Activated CD8-positive, alpha-beta memory T cell treated with anti-CD3 and anti-CD28 coated beads for 4 hours (primary cell): ENCODE measurements at regions not wholly inside any gene's neighbourhood (a gene's known extent, or its start where the extent isn't known, plus 50 kb on each side); places are given as distances from the start of the nearest gene placed in this dataset.
"Not testable (repeated sequence)": the region's sequence is repeated elsewhere in the genome, so short reads cannot be mapped to it uniquely, and the experiment has no call there.

ENCODE experiments used
- DNase-seq, 2 donors: peaks; one replicate each; pipeline ENCODE4 v3.0.0-alpha.2; 2020; ENCODE audit warnings: low read depth in 2 of 2

GRCh38 chr13:88235441-88235840, 564.3 kb downstream of the SLITRK5 start:
- DNase-seq = no peak

DNA sequence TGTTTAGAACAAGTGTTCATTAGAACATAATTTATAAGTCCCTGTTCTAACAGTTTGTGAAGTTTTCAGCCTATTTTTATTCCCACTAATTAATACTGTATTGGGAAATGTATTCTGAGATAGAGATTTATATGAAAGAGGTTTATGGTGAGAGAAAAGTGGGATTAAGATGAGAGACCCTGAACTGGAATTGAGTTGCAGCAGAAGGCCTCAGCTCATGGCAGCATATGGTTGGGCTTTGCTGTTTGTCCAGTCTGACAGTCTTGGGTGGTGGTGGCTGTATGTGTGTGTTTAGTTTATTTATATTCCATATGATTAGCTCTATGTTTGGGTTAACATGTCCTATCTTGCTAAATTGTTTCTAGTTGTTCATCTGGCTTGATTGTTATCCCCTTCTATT, 575.1 kb downstream of the SLITRK5 start:
- no peak for DNase-seq

DNA sequence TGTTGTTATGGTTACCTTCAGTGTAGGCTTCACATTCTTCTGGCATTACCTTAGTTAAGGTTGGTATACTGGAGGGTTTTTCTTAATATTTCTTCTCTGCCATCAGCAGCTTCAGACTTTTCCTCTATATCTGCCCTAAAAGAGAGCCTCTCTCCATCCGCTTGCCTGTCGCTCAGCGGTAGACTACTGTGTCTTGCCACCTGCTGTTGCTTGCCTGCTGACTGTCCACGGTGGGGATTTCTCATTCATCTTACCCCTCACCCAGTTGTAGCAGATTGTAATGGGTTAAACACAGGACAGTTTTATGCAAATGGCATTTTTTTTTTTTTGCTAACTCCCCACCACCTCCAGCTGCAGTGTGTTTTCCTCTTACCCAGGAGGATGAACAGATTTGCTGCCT, 577.2 kb downstream of the SLITRK5 start:
- no peak for DNase-seq

- DNase-seq = no peak
Measured at GRCh38 chr13:88257706-88258105, 586.5 kb downstream of the SLITRK5 start.

- no peak for DNase-seq
Measured at GRCh38 chr13:88263808-88264207, 592.6 kb downstream of the SLITRK5 start.

DNA sequence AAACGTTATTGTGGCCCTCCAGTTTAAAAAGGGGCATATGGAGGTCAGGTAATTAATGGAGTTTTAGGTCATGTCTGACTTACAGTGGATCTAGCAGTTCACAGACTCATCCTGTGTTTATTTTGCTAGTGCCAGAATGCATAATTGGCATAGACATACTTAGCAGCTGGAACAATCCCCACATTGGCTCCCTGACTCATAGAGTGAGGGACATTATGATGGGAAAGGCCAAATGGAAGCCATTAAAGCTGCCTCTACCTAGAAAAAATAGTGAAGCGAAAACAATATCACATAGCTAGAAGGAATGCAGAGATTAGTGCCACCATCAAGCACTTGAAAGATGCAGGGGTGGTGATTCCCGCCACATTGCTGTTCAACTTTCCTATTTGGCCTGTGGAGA, 610.7 kb downstream of the SLITRK5 start:
- no peak for DNase-seq

GRCh38 chr13:88285329-88285728, 614.2 kb downstream of the SLITRK5 start:
- no peak for DNase-seq

GRCh38 chr13:88288326-88288725, 617.2 kb downstream of the SLITRK5 start:
- no peak for DNase-seq

DNA sequence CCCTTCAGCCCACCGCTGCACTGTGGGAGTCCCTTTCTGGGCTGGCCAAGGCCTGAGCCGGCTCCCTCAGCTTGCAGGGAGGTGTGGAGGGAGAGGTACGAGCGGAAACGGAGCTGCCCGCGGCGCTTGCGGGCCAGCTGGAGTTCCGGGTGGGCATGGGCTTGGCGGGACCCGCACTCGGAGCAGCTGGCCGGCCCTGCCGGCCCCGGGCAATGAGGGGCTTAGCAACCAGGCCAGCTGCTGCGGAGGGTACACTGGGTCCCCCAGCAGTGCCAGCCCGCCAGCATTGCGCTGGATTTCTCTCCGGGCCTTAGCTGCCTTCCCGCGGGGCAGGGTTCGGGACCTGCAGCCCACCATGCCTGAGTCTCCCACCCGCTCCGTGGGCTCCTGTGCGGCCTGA, 620.6 kb downstream of the SLITRK5 start:
- not testable (repeated sequence) for DNase-seq

GRCh38 chr13:88294368-88294767, 623.2 kb downstream of the SLITRK5 start:
- DNase-seq = no peak

GRCh38 chr13:88303157-88303556, 632.0 kb downstream of the SLITRK5 start:
- no peak for DNase-seq

GRCh38 chr13:88303605-88304004, 632.4 kb downstream of the SLITRK5 start:
- no peak for DNase-seq

GRCh38 chr13:88314496-88314895, 643.3 kb downstream of the SLITRK5 start:
- no peak for DNase-seq

DNA sequence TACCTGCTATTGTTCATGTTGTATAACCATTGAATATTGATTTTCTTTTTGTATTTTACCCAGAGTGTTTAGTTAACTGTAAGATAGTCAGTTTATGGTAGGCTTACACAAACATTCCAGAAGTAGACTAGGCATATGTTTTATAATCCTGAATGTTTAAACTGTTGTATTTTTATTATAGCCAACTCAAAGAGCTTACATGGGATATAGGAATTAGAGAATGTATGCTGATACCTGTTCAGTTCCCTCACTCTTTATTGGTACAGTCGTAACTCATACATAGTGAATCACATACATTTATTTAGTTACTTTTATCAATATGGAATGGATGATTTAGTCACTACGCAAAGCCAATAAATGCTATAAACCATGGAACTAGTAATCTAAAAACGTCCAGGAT, 657.9 kb downstream of the SLITRK5 start:
- DNase-seq = no peak

DNA sequence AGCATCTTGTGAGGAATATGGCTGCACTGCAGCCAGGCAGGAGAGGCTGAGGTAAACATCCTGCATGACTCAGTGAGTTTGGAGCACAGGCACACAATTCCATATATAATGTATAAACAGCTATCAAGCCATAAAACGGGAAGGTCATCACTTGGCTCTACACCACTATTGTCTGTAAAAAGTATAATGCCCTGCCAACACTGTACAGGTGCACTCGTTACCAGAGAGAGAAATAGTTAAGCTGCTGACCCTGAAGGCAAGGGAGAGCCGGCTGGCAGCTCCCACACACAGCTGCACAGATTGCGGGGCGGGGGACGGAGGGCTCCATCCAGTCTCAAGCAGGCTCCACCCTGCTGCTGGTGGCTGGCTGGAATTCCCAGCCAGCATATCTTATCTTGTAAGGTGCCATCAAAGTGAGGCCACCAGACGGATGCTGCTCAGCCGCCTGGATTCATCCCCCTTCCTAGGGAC, 668.1 kb downstream of the SLITRK5 start:
- DNase-seq = no peak

DNA sequence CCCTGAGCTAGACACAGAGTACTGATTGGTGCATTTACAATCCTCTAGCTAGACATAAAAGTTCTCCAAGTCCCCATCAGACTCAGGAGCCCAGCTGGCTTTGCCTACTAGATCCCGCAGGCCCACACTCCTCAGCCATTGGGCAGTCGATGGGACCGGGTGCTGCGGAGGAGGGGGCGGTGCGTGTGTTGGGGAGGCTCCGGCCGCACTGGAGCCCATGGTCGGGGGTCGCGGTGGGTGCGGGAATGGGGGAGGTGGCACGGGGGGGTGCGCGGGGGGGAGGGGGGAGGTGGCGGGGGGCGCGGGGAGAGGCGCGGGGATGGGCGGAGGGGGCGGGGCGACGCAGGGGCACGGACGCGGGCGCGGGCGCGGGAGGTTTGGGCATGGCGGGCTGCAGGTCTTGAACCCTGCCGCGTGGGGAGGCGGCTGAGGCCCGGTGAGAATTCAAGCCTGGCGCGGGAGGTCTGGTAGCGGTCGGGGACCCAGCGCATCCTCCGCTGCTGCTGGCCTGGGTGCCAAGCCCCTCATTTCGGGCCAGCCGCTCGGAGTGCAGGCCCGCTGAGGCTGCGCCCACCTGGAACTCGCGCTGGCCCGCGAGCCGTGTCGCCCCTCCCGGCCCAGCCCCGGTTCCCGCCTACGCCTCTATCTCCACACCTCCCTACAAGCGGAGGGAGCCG, 674.1 kb downstream of the SLITRK5 start:
- no peak for DNase-seq

GRCh38 chr13:88360761-88361160, 689.6 kb downstream of the SLITRK5 start:
- no peak for DNase-seq

DNA sequence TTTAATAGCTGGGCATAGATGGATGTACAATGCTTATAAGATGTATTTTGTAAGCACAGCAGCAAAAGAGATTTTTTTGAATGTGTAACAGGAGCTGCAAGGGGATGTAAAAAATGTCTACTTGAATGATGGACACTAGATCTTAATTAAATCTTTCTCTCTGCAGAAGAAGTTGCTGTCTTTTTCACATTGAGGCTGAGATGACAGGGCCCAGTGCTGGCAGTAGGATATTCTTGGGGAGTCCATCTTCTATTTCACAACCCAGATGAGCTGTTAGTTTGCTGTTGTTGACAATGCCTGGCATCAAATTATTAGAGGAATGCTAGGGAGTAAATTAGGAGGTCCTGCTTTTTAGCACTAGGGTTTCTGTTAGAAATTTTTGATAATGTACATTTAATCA, 698.7 kb downstream of the SLITRK5 start:
- no peak for DNase-seq

DNA sequence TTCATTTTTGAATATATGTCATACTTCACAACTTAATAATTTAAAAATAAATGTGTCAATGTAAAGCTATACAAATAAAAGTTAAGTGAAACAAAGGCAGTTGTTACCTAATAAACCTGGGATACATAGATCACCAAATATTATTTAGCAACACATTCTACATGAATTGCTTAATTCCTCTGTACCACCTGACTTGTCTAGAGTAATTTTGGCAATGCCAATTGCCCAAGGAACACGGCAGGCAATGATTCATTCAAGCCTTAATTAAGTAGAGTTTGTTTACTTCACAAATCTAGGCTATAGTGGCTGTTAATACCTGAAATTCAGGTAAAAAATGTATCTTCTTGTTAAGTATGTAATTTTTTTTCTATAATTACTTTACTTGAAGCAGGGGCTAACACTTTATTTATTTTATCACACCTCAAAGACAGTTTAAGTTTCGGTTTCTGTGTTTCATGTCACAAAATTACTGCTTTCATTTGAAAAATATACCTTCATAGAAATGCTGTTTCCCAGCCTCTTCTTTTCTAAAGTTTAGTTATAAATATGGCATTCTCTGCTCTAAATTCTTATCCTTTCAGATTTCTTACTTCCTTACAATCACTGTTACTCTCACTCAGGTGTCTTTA, 705.7 kb downstream of the SLITRK5 start:
- no peak for DNase-seq

GRCh38 chr13:88377852-88378251, 706.7 kb downstream of the SLITRK5 start:
- DNase-seq = no peak

DNA sequence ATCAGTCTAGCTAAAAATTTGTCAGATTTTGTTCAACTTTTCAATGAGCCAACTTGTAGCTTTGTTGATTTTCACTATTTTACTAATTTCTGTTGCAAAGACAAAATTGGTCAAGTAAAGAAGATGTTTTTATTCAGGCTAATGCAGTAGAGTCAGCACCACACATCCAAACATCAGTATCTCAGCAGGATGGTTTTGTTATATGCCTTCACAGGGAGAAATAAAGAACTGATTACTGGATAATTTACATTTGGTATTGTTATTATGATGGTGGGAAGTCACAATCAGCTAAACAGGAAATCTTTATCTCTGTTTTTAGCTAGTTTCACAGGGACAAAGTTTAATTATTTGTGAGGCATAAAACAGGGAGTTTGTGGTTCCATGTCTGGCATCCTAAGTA, 713.4 kb downstream of the SLITRK5 start:
- no peak for DNase-seq

GRCh38 chr13:88395804-88396203, 724.6 kb downstream of the SLITRK5 start:
- no peak for DNase-seq

DNA sequence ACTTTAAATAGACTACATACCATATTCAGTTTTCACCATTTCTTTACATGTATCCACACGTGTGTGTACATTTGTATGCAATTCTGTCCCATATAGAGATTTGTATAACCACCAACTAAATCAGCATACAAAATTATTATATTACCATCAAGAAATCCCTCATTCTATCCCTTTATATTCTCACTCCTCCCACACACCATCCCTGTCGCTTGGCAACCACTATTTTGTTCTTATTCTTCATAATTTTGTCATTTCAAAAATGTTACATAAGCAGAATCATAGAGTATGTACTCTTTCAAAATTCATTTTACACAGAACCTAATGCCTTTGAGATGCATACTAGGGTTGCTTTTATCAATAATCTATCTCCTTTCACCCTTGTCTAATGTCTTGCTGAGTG, 740.5 kb downstream of the SLITRK5 start:
- no peak for DNase-seq

DNA sequence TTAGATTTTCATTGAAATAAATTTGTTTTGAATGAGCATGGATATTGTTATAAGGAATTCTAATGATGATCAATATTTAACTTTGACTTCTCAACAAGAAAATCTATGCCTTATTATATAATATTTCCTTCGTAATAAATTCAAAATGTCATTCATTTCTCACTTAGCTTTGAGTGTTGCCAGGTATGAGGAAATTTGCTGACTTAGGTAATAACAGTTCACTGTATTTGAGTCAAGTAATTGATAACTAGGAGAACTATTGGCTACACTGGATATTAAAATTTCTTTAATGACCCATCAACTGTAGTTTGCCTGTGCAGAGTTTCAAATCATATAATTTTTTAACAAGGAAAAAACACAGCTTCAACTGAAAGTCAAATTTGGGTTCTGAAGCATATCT, 746.6 kb downstream of the SLITRK5 start:
- DNase-seq = no peak
